ENCODE measurements at regions not wholly inside any gene's neighbourhood (a gene's known extent, or its start where the extent isn't known, plus 50 kb on each side); places are given as distances from the start of the nearest gene placed in this dataset.

DNA sequence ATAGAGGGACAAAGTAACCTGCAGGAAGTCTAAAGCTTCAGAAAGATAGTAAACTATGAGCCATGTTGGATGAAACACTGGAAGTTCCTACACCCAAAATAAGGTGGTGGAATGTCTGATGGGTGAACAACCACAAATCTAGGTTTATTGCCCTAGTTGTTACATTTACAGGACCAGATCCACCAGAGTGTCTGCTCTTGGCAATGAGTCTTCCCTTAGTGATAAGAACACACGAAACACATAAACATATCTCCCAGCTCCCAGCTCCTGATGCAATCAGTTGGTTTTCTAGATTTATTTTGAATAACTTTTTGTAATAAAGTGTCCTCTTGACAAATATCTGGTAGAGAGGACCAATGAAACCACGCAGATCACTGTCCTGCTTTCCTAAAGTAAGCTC is 329.7 kb upstream of the WWC1 start:
- TF ChIP-seq POLR2A (IDR thresholded peaks at IDR 0.05) (no peak), POLR2AphosphoS5 (IDR thresholded peaks at IDR 0.05) (no peak)
- TF ChIP-seq, protein P1, sequence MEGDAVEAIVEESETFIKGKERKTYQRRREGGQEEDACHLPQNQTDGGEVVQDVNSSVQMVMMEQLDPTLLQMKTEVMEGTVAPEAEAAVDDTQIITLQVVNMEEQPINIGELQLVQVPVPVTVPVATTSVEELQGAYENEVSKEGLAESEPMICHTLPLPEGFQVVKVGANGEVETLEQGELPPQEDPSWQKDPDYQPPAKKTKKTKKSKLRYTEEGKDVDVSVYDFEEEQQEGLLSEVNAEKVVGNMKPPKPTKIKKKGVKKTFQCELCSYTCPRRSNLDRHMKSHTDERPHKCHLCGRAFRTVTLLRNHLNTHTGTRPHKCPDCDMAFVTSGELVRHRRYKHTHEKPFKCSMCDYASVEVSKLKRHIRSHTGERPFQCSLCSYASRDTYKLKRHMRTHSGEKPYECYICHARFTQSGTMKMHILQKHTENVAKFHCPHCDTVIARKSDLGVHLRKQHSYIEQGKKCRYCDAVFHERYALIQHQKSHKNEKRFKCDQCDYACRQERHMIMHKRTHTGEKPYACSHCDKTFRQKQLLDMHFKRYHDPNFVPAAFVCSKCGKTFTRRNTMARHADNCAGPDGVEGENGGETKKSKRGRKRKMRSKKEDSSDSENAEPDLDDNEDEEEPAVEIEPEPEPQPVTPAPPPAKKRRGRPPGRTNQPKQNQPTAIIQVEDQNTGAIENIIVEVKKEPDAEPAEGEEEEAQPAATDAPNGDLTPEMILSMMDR (IDR thresholded peaks at IDR 0.05 in 8 of 11, conservative IDR thresholded peaks at IDR 0.05 in 3 of 11), result no peak
- Histone ChIP-seq H3K9me3 (peaks cover 0 to 27% (median 9%) of the 10 kb centered on the region in 8 donors), H3K27ac (no peak overlapping the region), H3K36me3 (no peaks in the 10 kb centered on the region), H3K27me3 (replicated peaks in 1 of 7) (no peaks in the 10 kb centered on the region), H3K4me1 (no peaks in the 10 kb centered on the region), H3K4me3 (no peak overlapping the region)
- intact Hi-C loops (cut with DNase I; ENCODE audit: low total_unique reads), result no loop called here
- WGBS, 5 donors, result 65 to 83% (median 76%) methylated on average over 2 of the region's 2 CpGs
- DNase-seq, result no peak

DNA sequence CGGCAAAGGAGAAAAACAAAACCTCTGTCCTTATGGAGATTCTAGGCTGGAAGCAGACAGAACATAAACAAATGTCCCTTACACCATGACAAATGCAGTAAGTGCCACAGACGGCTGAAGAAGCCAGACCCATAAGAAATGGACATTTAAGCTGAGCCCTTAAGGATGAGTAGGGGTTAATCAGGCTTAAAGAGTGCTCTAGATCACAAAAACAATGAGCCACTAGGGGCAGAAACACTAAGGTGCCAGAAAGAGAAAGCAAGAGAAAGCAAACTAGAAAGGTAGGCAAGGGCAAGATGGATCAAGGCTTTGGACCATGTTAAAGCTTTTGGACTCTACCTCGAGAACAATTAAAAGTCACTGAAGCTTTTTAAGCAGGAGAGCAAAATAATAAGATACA is 326.9 kb upstream of the WWC1 start:
- intact Hi-C loops (cut with DNase I; ENCODE audit: low total_unique reads), result no loop called here
- Histone ChIP-seq H3K4me3 (no peak overlapping the region), H3K36me3 (no peaks in the 10 kb centered on the region), H3K27ac (no peak overlapping the region), H3K27me3 (replicated peaks in 1 of 7) (no peaks in the 10 kb centered on the region), H3K4me1 (no peaks in the 10 kb centered on the region), H3K9me3 (peaks cover 0 to 17% (median 0%) of the 10 kb centered on the region in 8 donors)
- TF ChIP-seq, protein P1 (IDR thresholded peaks at IDR 0.05 in 8 of 11, conservative IDR thresholded peaks at IDR 0.05 in 3 of 11), result no peak
- TF ChIP-seq POLR2A (IDR thresholded peaks at IDR 0.05) (no peak), POLR2AphosphoS5 (IDR thresholded peaks at IDR 0.05) (no peak)
- no peak for DNase-seq
- WGBS, 5 donors, result 55 to 81% (median 76%) methylated on average over 3 of the region's 3 CpGs

DNA sequence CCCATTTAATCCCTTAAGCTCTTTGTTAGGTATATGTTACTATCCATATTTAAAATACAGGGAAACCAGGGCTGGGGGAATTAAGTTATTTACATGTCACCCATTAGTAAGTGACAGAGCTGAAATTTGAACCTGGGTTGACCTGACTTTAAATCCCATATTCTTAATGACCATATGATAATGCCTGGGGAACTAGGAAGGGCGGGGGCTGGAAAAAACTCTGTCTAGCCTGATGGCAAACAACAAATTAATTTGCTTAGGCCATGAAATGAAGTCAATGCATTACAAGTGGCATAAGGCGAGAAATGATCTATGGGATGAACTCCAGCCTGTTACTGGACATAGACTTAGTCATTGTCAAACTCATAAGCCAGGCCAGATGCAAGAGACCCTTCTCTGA is 325.7 kb upstream of the WWC1 start:
- intact Hi-C loops (cut with DNase I; ENCODE audit: low total_unique reads), result no loop called here
- H3K4me3 ChIP-seq, result no peak overlapping the region
- no peak for DNase-seq
- H3K9me3 ChIP-seq, result peaks cover 0 to 8% (median 0%) of the 10 kb centered on the region in 8 donors
- no peak for TF ChIP-seq POLR2A (IDR thresholded peaks at IDR 0.05)
- no peak for TF ChIP-seq POLR2AphosphoS5 (IDR thresholded peaks at IDR 0.05)
- TF ChIP-seq, protein P1 (IDR thresholded peaks at IDR 0.05 in 8 of 11, conservative IDR thresholded peaks at IDR 0.05 in 3 of 11), result no peak
- 74 to 84% (median 79%) methylated on average over 2 of the region's 2 CpGs for WGBS, 5 donors
- H3K27me3 ChIP-seq (replicated peaks in 1 of 7), result no peaks in the 10 kb centered on the region
- H3K36me3 ChIP-seq, result no peaks in the 10 kb centered on the region
- no peak overlapping the region for H3K27ac ChIP-seq
- no peaks in the 10 kb centered on the region for H3K4me1 ChIP-seq

DNA sequence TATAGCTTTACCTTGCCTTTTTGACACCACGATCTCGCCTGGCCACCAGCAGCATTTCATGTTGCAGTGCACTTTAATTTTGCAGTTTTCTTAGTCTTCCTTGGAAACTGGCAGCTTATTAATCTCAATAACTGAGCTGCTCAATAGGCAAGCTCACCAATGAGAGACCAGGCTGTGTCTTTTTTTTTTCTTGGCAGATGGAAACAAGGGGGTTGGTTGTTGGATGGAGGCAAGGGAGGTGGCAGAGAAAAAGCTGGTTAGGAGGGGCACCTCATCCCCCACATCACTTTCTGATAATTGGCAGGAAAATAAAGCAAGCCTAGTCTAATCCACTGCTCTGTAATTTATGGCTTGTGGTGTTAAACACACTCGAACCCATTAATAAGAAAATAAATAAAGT is 324.5 kb upstream of the WWC1 start:
- Histone ChIP-seq H3K36me3 (no peaks in the 10 kb centered on the region), H3K4me1 (no peaks in the 10 kb centered on the region), H3K9me3 (no peaks in the 10 kb centered on the region), H3K4me3 (no peak overlapping the region), H3K27me3 (replicated peaks in 1 of 7) (no peaks in the 10 kb centered on the region), H3K27ac (no peak overlapping the region)
- TF ChIP-seq POLR2A (IDR thresholded peaks at IDR 0.05) (no peak), POLR2AphosphoS5 (IDR thresholded peaks at IDR 0.05) (no peak)
- TF ChIP-seq, protein P1 (IDR thresholded peaks at IDR 0.05 in 8 of 11, conservative IDR thresholded peaks at IDR 0.05 in 3 of 11), result no peak
- 51 to 72% (median 60%) methylated on average over 3 of the region's 3 CpGs for WGBS, 5 donors
- intact Hi-C loops (cut with DNase I; ENCODE audit: low total_unique reads), result no loop called here
- no peak for DNase-seq
